Effector memory CD4-positive, alpha-beta T cell (primary cell): ENCODE measurements at regions not wholly inside any gene's neighbourhood (a gene's known extent, or its start where the extent isn't known, plus 50 kb on each side); places are given as distances from the start of the nearest gene placed in this dataset.
A peak's percentile ranks its signal among the peaks of the same experiment; 100 is the strongest.

Experiments used
- DNase-seq, 3 donors: peaks; one replicate each; pipeline ENCODE4 v3.0.0-alpha.2; 2020
- H3K27ac ChIP-seq: 2 replicates; pipeline ENCODE4 v1.7.0; 2013; ENCODE audit warnings: mild to moderate bottlenecking, low read length, moderate library complexity; ENCODE audit not compliant: insufficient read depth, poor library complexity, severe bottlenecking
- H3K27me3 ChIP-seq: replicated peaks from 2 replicates; pipeline ENCODE4 v1.7.0; 2013; ENCODE audit warnings: mild to moderate bottlenecking, low read length; ENCODE audit not compliant: insufficient read depth, control insufficient read depth, poor library complexity, severe bottlenecking
- H3K36me3 ChIP-seq: 2 replicates; pipeline ENCODE4 v1.7.0; 2013; ENCODE audit warnings: mild to moderate bottlenecking, low read length, moderate library complexity; ENCODE audit not compliant: control insufficient read depth, insufficient read depth
- H3K4me1 ChIP-seq: 2 replicates; pipeline ENCODE4 v1.7.0; 2013; ENCODE audit warnings: low read length, mild to moderate bottlenecking; ENCODE audit not compliant: control insufficient read depth, insufficient read depth, poor library complexity, severe bottlenecking
- H3K4me3 ChIP-seq: 2 replicates; pipeline ENCODE4 v1.7.0; 2013; ENCODE audit warnings: low read length, low read depth, mild to moderate bottlenecking; ENCODE audit not compliant: insufficient read depth, poor library complexity, severe bottlenecking
- H3K9me3 ChIP-seq: 2 replicates; pipeline ENCODE4 v1.7.0; 2013; ENCODE audit warnings: mild to moderate bottlenecking, low read length, moderate library complexity; ENCODE audit not compliant: control insufficient read depth

GRCh38 chr5:54927097-54927746 lies 58.2 kb downstream of the ESM1 start:
- DNase-seq = no peak
- no peaks in the 10 kb centered on the region for H3K36me3 ChIP-seq
- no peaks in the 10 kb centered on the region for H3K4me1 ChIP-seq
- no peaks in the 10 kb centered on the region for H3K9me3 ChIP-seq
- no peak overlapping the region for H3K27ac ChIP-seq
- no peak overlapping the region for H3K4me3 ChIP-seq
- H3K27me3 ChIP-seq = no peaks in the 10 kb centered on the region

GRCh38 chr5:54924487-54924886 lies 60.9 kb downstream of the ESM1 start:
- H3K27me3 ChIP-seq = no peaks in the 10 kb centered on the region
- no peaks in the 10 kb centered on the region for H3K4me1 ChIP-seq

DNA sequence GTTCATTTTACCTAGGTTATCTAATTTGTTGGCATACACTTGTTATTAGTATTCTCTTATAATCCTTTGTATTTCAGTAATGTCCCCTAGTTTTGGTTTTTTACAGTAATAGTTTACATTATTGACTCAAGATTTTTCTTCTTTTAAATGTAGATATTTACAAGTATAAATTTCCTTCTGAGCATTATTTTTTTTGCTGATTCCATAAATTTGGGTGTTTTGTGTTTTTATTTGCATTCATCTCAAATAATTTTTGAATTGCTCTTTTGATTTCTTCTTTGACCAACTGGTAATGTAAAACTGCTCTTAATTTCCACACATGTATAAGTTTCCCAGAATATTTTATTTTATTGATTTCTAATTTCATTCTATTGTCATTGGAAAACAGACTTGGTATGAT lies 68.1 kb downstream of the ESM1 start:
- H3K27ac ChIP-seq = no peak overlapping the region
- H3K9me3 ChIP-seq = no peaks in the 10 kb centered on the region
- no peaks in the 10 kb centered on the region for H3K36me3 ChIP-seq
- H3K4me1 ChIP-seq = no peaks in the 10 kb centered on the region
- H3K27me3 ChIP-seq = no peaks in the 10 kb centered on the region
- H3K4me3 ChIP-seq = no peak overlapping the region
- DNase-seq = no peak

More at GRCh38 chr5:54924487-54924886, 60.9 kb downstream of the ESM1 start:
- H3K27ac ChIP-seq = no peak overlapping the region
- no peaks in the 10 kb centered on the region for H3K36me3 ChIP-seq
- H3K4me3 ChIP-seq = no peak overlapping the region
- no peak for DNase-seq
- no peaks in the 10 kb centered on the region for H3K9me3 ChIP-seq

- Histone ChIP-seq H3K27me3 (no peaks in the 10 kb centered on the region), H3K36me3 (no peaks in the 10 kb centered on the region), H3K4me1 (no peaks in the 10 kb centered on the region), H3K9me3 (no peaks in the 10 kb centered on the region), H3K4me3 (no peak overlapping the region), H3K27ac (no peak overlapping the region)
- DNase-seq = no peak
These were observed 69.8 kb downstream of the ESM1 start for GRCh38 chr5:54915466-54916027.

DNA sequence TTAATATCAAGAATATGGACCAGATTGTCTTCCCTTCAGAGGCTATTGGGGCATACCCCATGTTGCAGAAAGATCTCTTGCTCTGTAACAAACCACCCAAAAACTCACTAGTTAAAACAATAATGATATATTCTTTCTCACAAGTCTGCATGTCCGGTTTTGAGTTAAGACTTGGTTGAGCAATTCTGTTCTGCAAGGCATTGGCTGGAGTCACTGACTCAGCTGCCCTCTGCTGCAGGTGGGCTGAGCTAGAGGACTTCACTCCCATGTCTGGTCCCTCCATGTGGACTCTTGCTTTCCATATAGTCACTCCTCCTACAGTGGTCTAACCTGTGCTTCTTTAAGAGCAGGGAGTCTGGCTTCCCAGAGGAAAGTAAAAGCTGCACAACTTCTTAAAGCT lies 73.4 kb downstream of the ESM1 start:
- Histone ChIP-seq H3K27me3 (no peaks in the 10 kb centered on the region), H3K36me3 (no peaks in the 10 kb centered on the region), H3K4me1 (no peaks in the 10 kb centered on the region), H3K4me3 (no peak overlapping the region), H3K27ac (no peak overlapping the region), H3K9me3 (no peaks in the 10 kb centered on the region)
- no peak for DNase-seq

GRCh38 chr5:54909911-54910870 lies 75.2 kb downstream of the ESM1 start:
- DNase-seq = no peak
- H3K27me3 ChIP-seq = no peaks in the 10 kb centered on the region

DNA sequence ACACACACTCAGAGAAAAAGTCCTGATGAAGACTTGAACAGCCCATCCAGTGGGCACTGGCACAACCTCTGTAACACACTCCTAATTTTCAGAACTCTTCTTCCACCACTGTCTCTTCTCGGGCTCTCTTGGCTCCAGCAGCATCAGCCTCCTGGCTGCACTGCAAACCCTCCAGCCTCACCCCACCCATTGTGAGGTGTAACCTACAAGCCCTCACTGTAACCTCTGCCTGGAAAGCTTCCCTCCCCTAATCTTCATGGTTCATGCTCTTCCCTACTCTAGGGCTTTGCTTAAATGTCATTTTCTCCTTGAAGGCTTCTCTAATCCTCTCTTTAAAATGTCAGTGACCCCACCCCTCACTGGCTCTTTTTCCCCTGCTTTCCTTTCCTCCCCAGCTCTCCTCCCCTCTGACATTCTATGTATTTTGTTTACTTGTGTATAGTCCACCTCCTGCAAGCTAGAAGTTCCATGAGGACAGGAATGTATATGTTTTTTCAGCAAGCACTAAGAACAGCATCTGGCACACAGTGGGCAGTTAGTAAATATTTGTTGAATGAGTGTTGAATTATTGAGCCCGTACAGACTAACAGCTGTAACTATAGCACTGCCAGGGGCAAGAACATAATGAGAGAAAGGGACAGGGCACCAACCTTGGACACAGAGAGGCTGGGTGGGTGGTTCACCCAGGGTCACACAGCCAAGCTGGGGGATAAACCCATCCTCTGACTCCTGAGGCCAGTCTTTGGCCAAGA lies 76.4 kb downstream of the ESM1 start:
- no peaks in the 10 kb centered on the region for H3K9me3 ChIP-seq
- H3K27me3 ChIP-seq = no peaks in the 10 kb centered on the region
- H3K36me3 ChIP-seq = no peaks in the 10 kb centered on the region
- H3K27ac ChIP-seq = no peak overlapping the region
- no peak overlapping the region for H3K4me3 ChIP-seq
- H3K4me1 ChIP-seq = no peaks in the 10 kb centered on the region
- no peak for DNase-seq

More at GRCh38 chr5:54909911-54910870, 75.2 kb downstream of the ESM1 start:
- Histone ChIP-seq H3K4me3 (no peak overlapping the region), H3K36me3 (no peaks in the 10 kb centered on the region), H3K27ac (no peak overlapping the region), H3K9me3 (no peaks in the 10 kb centered on the region), H3K4me1 (no peaks in the 10 kb centered on the region)

DNA sequence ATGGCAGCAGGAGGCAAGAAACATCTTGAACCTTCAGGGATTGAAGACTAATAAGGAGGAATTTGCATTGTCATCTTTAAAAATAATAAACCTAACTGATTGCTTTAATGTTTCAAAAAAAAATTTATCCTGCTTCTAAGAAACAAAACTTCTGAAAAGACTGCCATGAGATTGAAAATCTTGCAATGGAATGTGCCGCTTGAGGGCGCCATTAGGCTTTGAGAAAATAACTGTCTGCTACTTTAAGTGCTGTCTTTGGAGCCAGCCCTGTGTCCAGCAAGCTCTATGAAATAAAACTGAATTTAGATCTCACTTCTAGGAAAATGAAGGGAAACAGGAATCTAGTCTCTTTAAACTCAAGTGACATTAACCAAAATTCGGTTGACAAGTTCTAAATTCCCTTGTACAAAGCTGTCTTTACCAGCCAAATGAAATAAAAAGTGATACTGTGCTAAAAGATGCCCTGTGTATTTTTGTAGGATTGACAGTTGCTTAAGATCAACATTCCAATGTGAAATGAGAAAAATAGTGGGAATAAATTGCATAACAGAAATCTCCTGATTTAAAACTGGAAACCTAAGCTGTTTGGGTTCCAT lies 79.4 kb downstream of the ESM1 start:
- H3K36me3 ChIP-seq = no peaks in the 10 kb centered on the region
- H3K9me3 ChIP-seq = no peaks in the 10 kb centered on the region
- H3K27ac ChIP-seq = no peak overlapping the region
- H3K27me3 ChIP-seq = no peaks in the 10 kb centered on the region
- no peaks in the 10 kb centered on the region for H3K4me1 ChIP-seq
- H3K4me3 ChIP-seq = no peak overlapping the region
- DNase-seq = peak; percentile 16 to 47 (median 21)

GRCh38 chr5:54905246-54905795 lies 80.1 kb downstream of the ESM1 start:
- no peak for DNase-seq
- Histone ChIP-seq H3K9me3 (no peaks in the 10 kb centered on the region), H3K4me3 (no peak overlapping the region), H3K4me1 (no peaks in the 10 kb centered on the region), H3K27ac (no peak overlapping the region), H3K36me3 (no peaks in the 10 kb centered on the region), H3K27me3 (no peaks in the 10 kb centered on the region)
